Body of pancreas (tissue), 4 donors: ENCODE measurements at regions not wholly inside any gene's neighbourhood (a gene's known extent, or its start where the extent isn't known, plus 50 kb on each side); places are given as distances from the start of the nearest gene placed in this dataset.

ENCODE experiments used
- CTCF ChIP-seq, 7 experiments: fragments of 450-650 bp in 4 of 7; fragments of 200-600 bp in 3 of 7; sonication (generic) in 3 of 7; IDR thresholded peaks; one replicate each; pipeline ENCODE4 v1.5.1; 2016 to 2019; ENCODE audit warnings: antibody characterized with exemption in 7 of 7
- POLR2A ChIP-seq, 3 donors: fragments of 450-650 bp; IDR thresholded peaks; one replicate each; pipeline ENCODE4 v1.6.1; 2016; ENCODE audit warnings: antibody characterized with exemption in 3 of 3, mild to moderate bottlenecking in 2 of 3

DNA sequence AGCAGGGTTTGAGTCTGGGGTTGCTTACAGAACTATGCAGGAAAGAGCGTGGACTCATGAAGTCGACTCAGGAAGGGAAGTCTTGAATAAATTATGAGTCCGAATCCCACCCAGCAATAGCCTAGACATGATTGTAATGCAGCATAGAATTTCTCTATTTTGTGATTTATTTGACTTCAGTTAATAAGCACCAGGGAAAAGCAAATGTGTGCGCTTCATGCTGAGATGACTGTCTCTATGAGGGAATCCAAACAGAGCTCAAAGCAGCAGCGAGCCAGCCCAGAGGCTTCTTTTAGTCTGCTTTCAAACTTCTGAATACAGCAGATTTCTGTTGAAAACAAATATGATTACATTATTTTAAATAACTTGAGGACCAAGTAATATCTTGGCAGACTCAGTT is 188.0 kb downstream of the SEMA6A start:
- no peak for TF ChIP-seq CTCF (IDR thresholded peaks at IDR 0.05)
- TF ChIP-seq POLR2A (IDR thresholded peaks at IDR 0.05), result no peak
